Gastroesophageal sphincter (tissue), 4 donors: ENCODE measurements at regions not wholly inside any gene's neighbourhood (a gene's known extent, or its start where the extent isn't known, plus 50 kb on each side); places are given as distances from the start of the nearest gene placed in this dataset.
"Not testable (repeated sequence)": the region's sequence is repeated elsewhere in the genome, so short reads cannot be mapped to it uniquely, and the experiment has no call there.

ENCODE experiments used
- ATAC-seq: fragments of 150-250 bp; one replicate; pipeline ENCODE4 v1.9.1; 2016; ENCODE audit warnings: mild to moderate bottlenecking, moderate library complexity
- H3K27ac ChIP-seq, 4 donors: fragments of 200-600 bp; sonication (generic) in 3 of 4; 1 replicate in 3 of 4; 2 replicates in 1 of 4; pipeline ENCODE4 v1.5.1; 2016 to 2019
- H3K27me3 ChIP-seq: fragments of 200-600 bp; sonication (generic); one replicate; pipeline ENCODE4 v1.5.1; 2019
- H3K36me3 ChIP-seq, 2 donors: fragments of 200-600 bp; sonication (generic); one replicate each; pipeline ENCODE4 v1.5.1; 2019; ENCODE audit warnings: control low read depth in 1 of 2
- H3K4me1 ChIP-seq, 3 donors: fragments of 200-600 bp; sonication (generic); 1 replicate in 2 of 3; 2 replicates in 1 of 3; pipeline ENCODE4 v1.5.1; 2016 to 2019; ENCODE audit warnings: control low read depth in 2 of 3
- H3K4me3 ChIP-seq, 2 donors: fragments of 200-600 bp; sonication (generic); one replicate each; pipeline ENCODE4 v1.5.1; 2019; ENCODE audit warnings: mild to moderate bottlenecking in 1 of 2, moderate library complexity in 1 of 2
- H3K9me3 ChIP-seq, 3 donors: fragments of 200-600 bp; sonication (generic); one replicate each; pipeline ENCODE4 v1.5.1; 2017 to 2019; ENCODE audit warnings: control low read depth in 2 of 3
- CTCF ChIP-seq, 4 experiments: fragments of 200-600 bp in 2 of 4; fragments of 450-650 bp in 2 of 4; sonication (generic) in 1 of 4; IDR thresholded peaks; one replicate each; pipeline ENCODE4 v1.5.1; 2017 to 2019; ENCODE audit warnings: antibody characterized with exemption in 4 of 4, mild to moderate bottlenecking in 2 of 4, moderate library complexity in 2 of 4
- EP300 ChIP-seq: sonication (generic); formaldehyde crosslinking; IDR thresholded peaks from one replicate; pipeline ENCODE4 v1.6.1; 2017; ENCODE audit warnings: antibody characterized with exemption, mild to moderate bottlenecking
- POLR2A ChIP-seq, 2 donors: fragments of 450-650 bp; IDR thresholded peaks; one replicate each; pipeline ENCODE4 v1.6.1; 2017; ENCODE audit warnings: antibody characterized with exemption in 2 of 2, mild to moderate bottlenecking in 2 of 2, moderate library complexity in 1 of 2
- POLR2AphosphoS5 ChIP-seq: sonication (generic); formaldehyde crosslinking; IDR thresholded peaks from one replicate; pipeline ENCODE4 v1.6.1; 2017; ENCODE audit warnings: antibody characterized with exemption
- WGBS, 2 donors: methylation state at CpG; one replicate each; pipeline ENCODE4 v1.1.5; 2018; ENCODE audit warnings: low coverage in 1 of 2; 5-methylcytosine and 5-hydroxymethylcytosine counted together

DNA sequence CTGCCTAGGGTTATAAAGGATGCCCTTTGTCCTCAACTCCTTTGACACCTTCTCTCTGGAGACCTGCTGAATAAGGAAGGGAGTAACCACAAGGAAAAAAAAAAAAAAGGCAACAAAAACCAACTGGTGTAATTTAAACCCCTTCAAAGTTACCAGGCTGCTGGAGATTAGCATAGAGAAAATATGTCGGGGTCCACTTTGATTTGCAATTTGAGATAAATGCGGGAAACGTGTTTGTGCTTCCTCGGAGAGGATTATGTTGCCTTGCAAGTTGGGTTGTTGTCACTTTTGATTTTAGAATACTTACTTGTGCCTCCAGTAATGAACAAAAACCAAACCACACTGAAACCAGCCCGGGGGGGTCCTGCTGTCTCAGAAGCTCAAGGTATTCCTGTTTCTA, 200.2 kb upstream of the MYL2 start:
- Histone ChIP-seq H3K27ac (no peak overlapping the region), H3K9me3 (no peaks in the 10 kb centered on the region), H3K4me3 (no peak overlapping the region), H3K27me3 (peaks cover 17% of the 10 kb centered on the region), H3K4me1 (peaks cover 0 to 16% (median 0%) of the 10 kb centered on the region in 3 donors), H3K36me3 (no peaks in the 10 kb centered on the region)
- TF ChIP-seq POLR2A (IDR thresholded peaks at IDR 0.05) = no peak
- TF ChIP-seq EP300 = no peak
- TF ChIP-seq POLR2AphosphoS5 = no peak
- TF ChIP-seq CTCF (IDR thresholded peaks at IDR 0.05) = no peak
- no peak for ATAC-seq
- WGBS, 2 donors = 73 to 79% methylated on average over 5 of the region's 5 CpGs

DNA sequence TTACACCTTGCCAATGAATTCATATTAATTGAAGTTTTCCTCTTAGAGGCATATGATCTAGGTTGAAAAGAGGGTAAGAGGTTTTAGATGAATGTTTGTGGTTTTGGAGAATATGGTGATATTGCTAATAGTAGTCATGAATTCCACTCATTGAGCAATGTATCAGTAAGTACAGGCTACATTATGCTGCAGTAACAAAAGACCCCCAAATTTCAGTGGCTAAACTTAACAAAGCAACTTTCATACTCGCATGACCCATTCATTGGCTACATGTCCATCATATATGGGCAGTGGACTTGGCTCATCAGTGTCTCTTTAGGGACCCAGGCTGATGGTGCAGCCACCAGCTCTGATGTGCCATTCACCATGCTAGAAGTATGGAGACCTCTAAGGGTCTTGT, 196.6 kb upstream of the MYL2 start:
- H3K36me3 ChIP-seq = no peaks in the 10 kb centered on the region
- TF ChIP-seq EP300 (no peak), POLR2AphosphoS5 (no peak), CTCF (IDR thresholded peaks at IDR 0.05) (no peak), POLR2A (IDR thresholded peaks at IDR 0.05) (no peak)
- WGBS, 2 donors = 67% methylated on average over 1 of the region's 1 CpG; no CpG with 5 or more reads in 1 of the 2 donors
- peaks cover 0 to 6% (median 0%) of the 10 kb centered on the region in 3 donors for H3K4me1 ChIP-seq
- H3K27ac ChIP-seq = no peak overlapping the region
- H3K27me3 ChIP-seq = peaks cover 17% of the 10 kb centered on the region
- H3K4me3 ChIP-seq = no peak overlapping the region
- no peak for ATAC-seq
- H3K9me3 ChIP-seq = no peaks in the 10 kb centered on the region

GRCh38 chr12:111113313-111113712, 192.9 kb upstream of the MYL2 start:
- not testable (repeated sequence) for H3K4me3 ChIP-seq, H3K36me3 ChIP-seq, H3K27me3 ChIP-seq, ATAC-seq, H3K27ac ChIP-seq, H3K4me1 ChIP-seq, H3K9me3 ChIP-seq
- 80 to 89% methylated on average over 1 to 3 of the region's 3 CpGs for WGBS, 2 donors

- 84 to 100% methylated on average over 3 to 14 of the region's 14 CpGs for WGBS, 2 donors
- no peaks in the 10 kb centered on the region for H3K4me1 ChIP-seq
- no peaks in the 10 kb centered on the region for H3K36me3 ChIP-seq
- H3K27me3 ChIP-seq = no peaks in the 10 kb centered on the region
- no peak for ATAC-seq
- TF ChIP-seq POLR2AphosphoS5 (no peak), CTCF (IDR thresholded peaks at IDR 0.05) (no peak), POLR2A (IDR thresholded peaks at IDR 0.05) (no peak), EP300 (no peak)
- H3K9me3 ChIP-seq = peaks cover 0 to 8% (median 0%) of the 10 kb centered on the region in 3 donors
- H3K4me3 ChIP-seq = no peak overlapping the region
- H3K27ac ChIP-seq = no peak overlapping the region
Measured at GRCh38 chr12:111112311-111113098, 192.1 kb upstream of the MYL2 start.

- 52% methylated on average over 3 of the region's 4 CpGs; no CpG with 5 or more reads in 1 of the 2 donors for WGBS, 2 donors
- Histone ChIP-seq H3K27me3 (no peaks in the 10 kb centered on the region), H3K27ac (no peak overlapping the region), H3K36me3 (no peaks in the 10 kb centered on the region), H3K9me3 (peaks cover 0 to 12% (median 0%) of the 10 kb centered on the region in 3 donors), H3K4me1 (no peaks in the 10 kb centered on the region), H3K4me3 (no peak overlapping the region)
- no peak for TF ChIP-seq POLR2A (IDR thresholded peaks at IDR 0.05)
- no peak for TF ChIP-seq EP300
- no peak for TF ChIP-seq CTCF (IDR thresholded peaks at IDR 0.05)
- no peak for TF ChIP-seq POLR2AphosphoS5
- no peak for ATAC-seq
Measured at GRCh38 chr12:111111681-111112080, 191.3 kb upstream of the MYL2 start.
